Nephron progenitor cell (in vitro differentiated cells): ENCODE measurements at regions not wholly inside any gene's neighbourhood (a gene's known extent, or its start where the extent isn't known, plus 50 kb on each side); places are given as distances from the start of the nearest gene placed in this dataset.

Source experiments
- DNase-seq: peaks from one replicate; pipeline ENCODE4 v3.0.0; 2021
- H3K27ac Mint-ChIP-seq: 2 replicates; pipeline ENCODE4 v1.8.0; 2021; ENCODE audit warnings: mild to moderate bottlenecking, moderate library complexity, mixed read lengths
- H3K27me3 Mint-ChIP-seq: 2 replicates; pipeline ENCODE4 v1.8.0; 2021; ENCODE audit warnings: mild to moderate bottlenecking, low read depth, mixed read lengths; ENCODE audit not compliant: poor library complexity
- H3K36me3 Mint-ChIP-seq: 2 replicates; pipeline ENCODE4 v1.8.0; 2021; ENCODE audit warnings: low read depth, mixed read lengths
- H3K4me1 Mint-ChIP-seq: 2 replicates; pipeline ENCODE4 v1.8.0; 2021; ENCODE audit warnings: mixed read lengths
- H3K4me3 Mint-ChIP-seq: 2 replicates; pipeline ENCODE4 v1.8.0; 2021; ENCODE audit warnings: mild to moderate bottlenecking, moderate library complexity, mixed read lengths
- H3K9me3 Mint-ChIP-seq: 2 replicates; pipeline ENCODE4 v1.8.0; 2021; ENCODE audit warnings: mild to moderate bottlenecking, moderate library complexity, mixed read lengths
- CTCF ChIP-seq: fragments of 200-600 bp; sonication (generic); IDR thresholded peaks from 2 replicates; pipeline ENCODE4 v1.5.0; 2021; ENCODE audit warnings: antibody characterized with exemption

GRCh38 chr18:45352874-45353273 is 262.4 kb upstream of the SLC14A2 start:
- Mint-ChIP-seq H3K27me3 (no peaks in the 10 kb centered on the region), H3K36me3 (no peaks in the 10 kb centered on the region), H3K27ac (no peak overlapping the region), H3K4me1 (peaks cover 54% of the 10 kb centered on the region), H3K9me3 (no peaks in the 10 kb centered on the region), H3K4me3 (no peak overlapping the region)
- TF ChIP-seq CTCF: no peak
- no peak for DNase-seq

- no peaks in the 10 kb centered on the region for H3K36me3 Mint-ChIP-seq
- H3K27me3 Mint-ChIP-seq: no peaks in the 10 kb centered on the region
- no peak overlapping the region for H3K27ac Mint-ChIP-seq
- no peak for TF ChIP-seq CTCF
- peaks cover 60% of the 10 kb centered on the region for H3K4me1 Mint-ChIP-seq
- DNase-seq: no peak
- no peaks in the 10 kb centered on the region for H3K9me3 Mint-ChIP-seq
- H3K4me3 Mint-ChIP-seq: no peak overlapping the region
Measured at GRCh38 chr18:45353530-45353929, 261.7 kb upstream of the SLC14A2 start.

GRCh38 chr18:45355944-45356520 is 259.2 kb upstream of the SLC14A2 start:
- H3K4me1 Mint-ChIP-seq: peaks cover 62% of the 10 kb centered on the region
- no peak for TF ChIP-seq CTCF

GRCh38 chr18:45357686-45358470 is 257.4 kb upstream of the SLC14A2 start:
- Mint-ChIP-seq H3K9me3 (no peaks in the 10 kb centered on the region), H3K36me3 (no peaks in the 10 kb centered on the region), H3K27ac (no peak overlapping the region), H3K4me3 (no peak overlapping the region), H3K27me3 (no peaks in the 10 kb centered on the region), H3K4me1 (peaks cover 68% of the 10 kb centered on the region)
- TF ChIP-seq CTCF: no peak
- DNase-seq: peak; percentile 20

More at GRCh38 chr18:45355944-45356520, 259.2 kb upstream of the SLC14A2 start:
- no peaks in the 10 kb centered on the region for H3K36me3 Mint-ChIP-seq
- H3K27me3 Mint-ChIP-seq: no peaks in the 10 kb centered on the region
- peak overlapping the region; percentile 6 for H3K27ac Mint-ChIP-seq
- no peaks in the 10 kb centered on the region for H3K9me3 Mint-ChIP-seq
- H3K4me3 Mint-ChIP-seq: no peak overlapping the region
- no peak for DNase-seq

GRCh38 chr18:45359275-45360009 is 255.8 kb upstream of the SLC14A2 start:
- peaks cover 77% of the 10 kb centered on the region for H3K4me1 Mint-ChIP-seq
- H3K27me3 Mint-ChIP-seq: peaks cover 6% of the 10 kb centered on the region
- no peak overlapping the region for H3K27ac Mint-ChIP-seq
- H3K9me3 Mint-ChIP-seq: no peaks in the 10 kb centered on the region
- H3K4me3 Mint-ChIP-seq: no peak overlapping the region
- TF ChIP-seq CTCF: no peak
- H3K36me3 Mint-ChIP-seq: no peaks in the 10 kb centered on the region
- no peak for DNase-seq
